SK-N-SH (cell line): ENCODE measurements at regions not wholly inside any gene's neighbourhood (a gene's known extent, or its start where the extent isn't known, plus 50 kb on each side); places are given as distances from the start of the nearest gene placed in this dataset.

Source experiments
- CTCF ChIA-PET: fragments of 300-600, 350-600 bp; formaldehyde crosslinking; extraction: SDS; loops from one replicate; lab custom pipeline; 2021; lab: Yijun Ruan, JAX
- POLR2A ChIA-PET: fragments of 350-600 bp; sonication (Branson Sonifier 250); formaldehyde crosslinking; extraction: SDS; loops from one replicate; lab custom pipeline; 2020; ENCODE audit warnings: antibody characterized with exemption, inconsistent platforms; lab: Yijun Ruan, JAX
- DNase-seq: peaks from one replicate; pipeline ENCODE4 v3.0.0; 2012
- H2AFZ ChIP-seq: fragments of 200-600 bp; sonication (generic); 2 replicates; pipeline ENCODE4 v1.8.1; 2016; ENCODE audit warnings: antibody characterized with exemption, mild to moderate bottlenecking, low read depth
- H3F3A ChIP-seq: fragments of 200-600 bp; sonication (generic); replicated peaks from 2 replicates; pipeline ENCODE3; 2016; ENCODE audit warnings: antibody characterized with exemption, mild to moderate bottlenecking; ENCODE audit not compliant: insufficient read depth
- H3K27ac ChIP-seq, 2 experiments: fragments of 200-500 bp in 1 of 2; fragments of 200-600 bp in 1 of 2; sonication (Bioruptor generic) in 1 of 2; sonication (generic), shearing (Covaris generic) in 1 of 2; 2 replicates each; pipeline versions ENCODE4 v1.5.1 to v1.6.1; 2014 to 2016; ENCODE audit warnings: low read depth in 2 of 2, inconsistent platforms in 1 of 2, low read length in 1 of 2, mild to moderate bottlenecking in 1 of 2, mixed read lengths in 1 of 2
- H3K27me3 ChIP-seq: fragments of 200-600 bp; sonication (generic), shearing (Covaris generic); 2 replicates; pipeline ENCODE4 v1.6.1; 2016; ENCODE audit warnings: mixed run types; ENCODE audit not compliant: insufficient read depth
- H3K36me3 ChIP-seq, 2 experiments: fragments of 200-500 bp in 1 of 2; fragments of 200-600 bp in 1 of 2; sonication (Bioruptor generic) in 1 of 2; sonication (generic) in 1 of 2; replicated peaks in 1 of 2; 2 replicates each; pipeline versions ENCODE3 to v1.5.1; 2014 to 2016; ENCODE audit warnings: low read length in 1 of 2, mild to moderate bottlenecking in 1 of 2; ENCODE audit not compliant: insufficient read depth in 2 of 2, control insufficient read depth in 1 of 2
- H3K4me1 ChIP-seq, 2 experiments: fragments of 200-500 bp in 1 of 2; fragments of 200-600 bp in 1 of 2; sonication (Bioruptor generic) in 1 of 2; sonication (generic), shearing (Covaris generic) in 1 of 2; 2 replicates each; pipeline versions ENCODE4 v1.5.1 to v1.6.1; 2014 to 2016; ENCODE audit warnings: low read depth in 1 of 2, low read length in 1 of 2, mixed run types in 1 of 2; ENCODE audit not compliant: insufficient read depth in 2 of 2, control insufficient read depth in 1 of 2
- H3K4me2 ChIP-seq: fragments of 200-600 bp; sonication (generic), shearing (Covaris generic); 2 replicates; pipeline ENCODE4 v1.6.1; 2017; ENCODE audit warnings: mixed run types
- H3K4me3 ChIP-seq, 2 experiments: fragments of 200-500 bp in 1 of 2; fragments of 200-600 bp in 1 of 2; sonication (Bioruptor generic) in 1 of 2; sonication (generic), shearing (Covaris generic) in 1 of 2; 2 replicates each; pipeline versions ENCODE4 v1.5.1 to v1.8.1; 2014 to 2016; ENCODE audit warnings: low read depth in 2 of 2, inconsistent platforms in 1 of 2, low read length in 1 of 2, mild to moderate bottlenecking in 1 of 2, mixed read lengths in 1 of 2, moderate library complexity in 1 of 2
- H3K79me2 ChIP-seq: fragments of 200-600 bp; sonication (generic); 2 replicates; pipeline ENCODE4 v1.8.1; 2017; ENCODE audit warnings: mild to moderate bottlenecking; ENCODE audit not compliant: insufficient read depth
- H3K9ac ChIP-seq: fragments of 200-600 bp; sonication (generic); 2 replicates; pipeline ENCODE4 v1.6.1; 2017; ENCODE audit warnings: mixed run types
- H3K9me2 ChIP-seq: fragments of 200-600 bp; sonication (generic); 2 replicates; pipeline ENCODE4 v1.6.1; 2017; ENCODE audit warnings: mixed run types
- H3K9me3 ChIP-seq: fragments of 200-600 bp; sonication (generic); 2 replicates; pipeline ENCODE4 v1.6.1; 2017; ENCODE audit warnings: mixed run types, mild to moderate bottlenecking, moderate library complexity
- H4K20me1 ChIP-seq: fragments of 200-600 bp; sonication (generic); 2 replicates; pipeline ENCODE4 v1.6.1; 2017; ENCODE audit warnings: mild to moderate bottlenecking, mixed run types; ENCODE audit not compliant: insufficient read depth
- ELF1 ChIP-seq: IDR thresholded peaks from 2 replicates; pipeline ENCODE4 v1.4.0; 2012
- EP300 ChIP-seq, 2 experiments: IDR thresholded peaks; 2 replicates each; pipeline versions ENCODE4 v1.4.0 to v1.6.1; 2012; ENCODE audit warnings: borderline replicate concordance in 1 of 2, low read depth in 1 of 2, low read length in 1 of 2
- FOSL2 ChIP-seq: IDR thresholded peaks from 2 replicates; pipeline ENCODE4 v1.4.0; 2012; ENCODE audit warnings: low read depth, mild to moderate bottlenecking, moderate library complexity, borderline replicate concordance
- FOXJ3 ChIP-seq: sonication (generic); formaldehyde crosslinking; IDR thresholded peaks from 2 replicates; pipeline ENCODE4 v1.5.1; 2020; ENCODE audit warnings: mild to moderate bottlenecking, missing genetic modification reagents
- GATA2 ChIP-seq: sonication (generic); formaldehyde crosslinking; IDR thresholded peaks from 2 replicates; pipeline ENCODE4 v1.5.0; 2020; ENCODE audit warnings: mild to moderate bottlenecking, missing genetic modification reagents
- JUND ChIP-seq: IDR thresholded peaks from 2 replicates; pipeline ENCODE4 v1.4.0; 2012
- MXI1 ChIP-seq: IDR thresholded peaks from 2 replicates; pipeline ENCODE4 v1.6.1; 2012; ENCODE audit warnings: mild to moderate bottlenecking, low read depth, low read length, improper control_type of control experiment
- NFIC ChIP-seq: IDR thresholded peaks from 2 replicates; pipeline ENCODE4 v1.4.0; 2012; ENCODE audit warnings: borderline replicate concordance
- POLR2AphosphoS5 ChIP-seq: IDR thresholded peaks from 2 replicates; pipeline ENCODE4 v1.6.1; 2012; ENCODE audit warnings: low read depth, low read length
- RAD21 ChIP-seq: IDR thresholded peaks from 2 replicates; pipeline ENCODE4 v1.6.1; 2012; ENCODE audit warnings: mild to moderate bottlenecking, low read length
- RXRA ChIP-seq: IDR thresholded peaks from 2 replicates; pipeline ENCODE4 v1.4.0; 2012; ENCODE audit warnings: low read depth, mild to moderate bottlenecking, borderline replicate concordance
- SIN3A ChIP-seq: IDR thresholded peaks from 2 replicates; pipeline ENCODE4 v1.6.1; 2012; ENCODE audit warnings: low read depth, mild to moderate bottlenecking, low read length, moderate library complexity, borderline replicate concordance
- SMC3 ChIP-seq: IDR thresholded peaks from 2 replicates; pipeline ENCODE4 v1.6.1; 2012; ENCODE audit warnings: low read depth, low read length, improper control_type of control experiment
- TCF12 ChIP-seq: IDR thresholded peaks from 2 replicates; pipeline ENCODE4 v1.4.0; 2012
- WGBS: methylation state at CpG from one replicate; pipeline ENCODE4 v1.1.6; 2017; ENCODE audit warnings: low lambda C conversion rate; 5-methylcytosine and 5-hydroxymethylcytosine counted together
- TF ChIP-seq, protein P1 (sequence below): IDR thresholded peaks from 2 replicates; pipeline ENCODE4 v1.4.0; 2012; ENCODE audit warnings: low read depth, borderline replicate concordance
- TF ChIP-seq, protein P2 (sequence below): IDR thresholded peaks from 2 replicates; pipeline ENCODE4 v1.4.0; 2012; ENCODE audit warnings: low read depth
- TF ChIP-seq, protein P3 (sequence below): fragments of 150-350 bp; IDR thresholded peaks from 2 replicates; pipeline ENCODE4 v1.6.1; 2017; ENCODE audit warnings: antibody characterized with exemption, low read length, low read depth, borderline replicate concordance
- TF ChIP-seq, protein P4 (sequence below): fragments of 200-600 bp; sonication (generic); IDR thresholded peaks from 2 replicates; pipeline ENCODE4 v1.6.1; 2017; ENCODE audit warnings: antibody characterized with exemption, mild to moderate bottlenecking, moderate library complexity

DNA sequence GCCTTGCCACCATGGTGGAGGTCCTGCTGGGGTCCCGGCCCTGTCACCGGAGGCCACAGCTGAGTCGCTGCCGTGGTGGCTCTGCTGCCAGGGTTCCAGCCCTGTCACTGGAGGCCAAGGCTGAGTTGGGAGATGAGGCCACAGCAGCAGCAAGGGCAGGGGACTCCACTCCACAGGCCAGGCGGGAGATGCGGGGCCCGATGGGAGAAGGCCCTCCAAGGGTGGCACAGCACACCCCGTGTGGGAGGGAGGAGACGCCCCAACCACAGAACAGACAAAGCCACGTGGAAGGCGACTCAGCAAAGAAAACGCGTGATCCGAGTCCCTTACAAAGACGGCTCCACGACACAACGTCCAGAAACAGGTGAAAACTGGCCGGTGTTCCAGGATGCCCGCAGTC, 159.3 kb downstream of the BRD1 start:
- POLR2A ChIA-PET, result no interaction called here
- H3K9me2 ChIP-seq, result no peaks in the 10 kb centered on the region
- no peaks in the 10 kb centered on the region for H3K36me3 ChIP-seq
- H3K9me3 ChIP-seq, result no peaks in the 10 kb centered on the region
- no peaks in the 10 kb centered on the region for H3K79me2 ChIP-seq
- H3K27me3 ChIP-seq, result peaks cover 11% of the 10 kb centered on the region; the same call in 1 of the 2 replicates
- WGBS, result 52% methylated on average over 16 of the region's 19 CpGs
- no peak overlapping the region for H3K27ac ChIP-seq
- H3K9ac ChIP-seq, result no peak overlapping the region
- DNase-seq, result no peak
- CTCF ChIA-PET, result no interaction called here
- no peak overlapping the region for H2AFZ ChIP-seq
- H3K4me2 ChIP-seq, result no peak overlapping the region
- no peak overlapping the region for H3K4me3 ChIP-seq
- H3K4me1 ChIP-seq, result no peaks in the 10 kb centered on the region; a peak in 1 of 4 replicates
- no peaks in the 10 kb centered on the region for H3F3A ChIP-seq
- no peaks in the 10 kb centered on the region for H4K20me1 ChIP-seq
- TF ChIP-seq JUND (no peak), POLR2AphosphoS5 (no peak), RAD21 (no peak), EP300 (IDR thresholded peaks at IDR 0.05; ENCODE audit: borderline replicate concordance in 1 of 2, low read depth in 1 of 2, low read length in 1 of 2) (no peak), FOXJ3 (CRISPR knock-in tag) (no peak)
- TF ChIP-seq, protein P1, sequence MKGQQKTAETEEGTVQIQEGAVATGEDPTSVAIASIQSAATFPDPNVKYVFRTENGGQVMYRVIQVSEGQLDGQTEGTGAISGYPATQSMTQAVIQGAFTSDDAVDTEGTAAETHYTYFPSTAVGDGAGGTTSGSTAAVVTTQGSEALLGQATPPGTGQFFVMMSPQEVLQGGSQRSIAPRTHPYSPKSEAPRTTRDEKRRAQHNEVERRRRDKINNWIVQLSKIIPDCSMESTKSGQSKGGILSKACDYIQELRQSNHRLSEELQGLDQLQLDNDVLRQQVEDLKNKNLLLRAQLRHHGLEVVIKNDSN, result no peak
- TF ChIP-seq, all 33 proteins: peak for 0

DNA sequence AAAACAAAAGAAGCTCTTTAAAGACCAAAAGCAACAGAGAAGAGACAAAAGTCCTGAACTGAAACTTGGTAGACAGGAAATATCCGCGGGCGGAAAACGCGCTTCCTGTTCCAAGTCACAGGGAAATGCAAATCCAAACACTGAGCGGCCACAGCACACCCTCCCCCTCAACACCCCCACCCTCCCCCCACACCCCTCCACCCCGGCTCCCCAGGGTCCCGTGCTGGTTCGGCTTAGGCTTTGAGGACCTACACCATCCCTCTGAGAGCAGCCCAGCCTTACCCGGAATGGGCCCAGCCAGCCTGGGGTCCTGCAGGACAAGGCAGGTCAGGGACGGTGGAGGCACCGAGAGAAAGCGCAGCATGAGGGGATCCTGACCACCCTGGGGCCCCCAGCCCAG, 160.4 kb downstream of the BRD1 start:
- Histone ChIP-seq H2AFZ (no peak overlapping the region), H3K9me3 (no peaks in the 10 kb centered on the region), H3K27ac (no peak overlapping the region), H3K36me3 (no peaks in the 10 kb centered on the region), H4K20me1 (no peaks in the 10 kb centered on the region), H3K9me2 (no peaks in the 10 kb centered on the region), H3K9ac (no peak overlapping the region), H3F3A (no peaks in the 10 kb centered on the region), H3K79me2 (no peaks in the 10 kb centered on the region), H3K4me3 (no peak overlapping the region), H3K4me2 (no peak overlapping the region), H3K27me3 (peaks cover 11% of the 10 kb centered on the region; the same call in 1 of the 2 replicates), H3K4me1 (no peaks in the 10 kb centered on the region; a peak in 1 of 4 replicates)
- ChIA-PET POLR2A (no interaction called here), CTCF (no interaction called here)
- TF ChIP-seq NFIC (no peak), MXI1 (no peak), JUND (no peak), ELF1 (no peak), RXRA (no peak), FOSL2 (no peak), TCF12 (no peak), SIN3A (no peak), SMC3 (no peak), RAD21 (no peak), GATA2 (CRISPR knock-in tag) (no peak), POLR2AphosphoS5 (no peak)
- TF ChIP-seq, protein P2, sequence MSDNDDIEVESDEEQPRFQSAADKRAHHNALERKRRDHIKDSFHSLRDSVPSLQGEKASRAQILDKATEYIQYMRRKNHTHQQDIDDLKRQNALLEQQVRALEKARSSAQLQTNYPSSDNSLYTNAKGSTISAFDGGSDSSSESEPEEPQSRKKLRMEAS, result no peak
- TF ChIP-seq, protein P3, sequence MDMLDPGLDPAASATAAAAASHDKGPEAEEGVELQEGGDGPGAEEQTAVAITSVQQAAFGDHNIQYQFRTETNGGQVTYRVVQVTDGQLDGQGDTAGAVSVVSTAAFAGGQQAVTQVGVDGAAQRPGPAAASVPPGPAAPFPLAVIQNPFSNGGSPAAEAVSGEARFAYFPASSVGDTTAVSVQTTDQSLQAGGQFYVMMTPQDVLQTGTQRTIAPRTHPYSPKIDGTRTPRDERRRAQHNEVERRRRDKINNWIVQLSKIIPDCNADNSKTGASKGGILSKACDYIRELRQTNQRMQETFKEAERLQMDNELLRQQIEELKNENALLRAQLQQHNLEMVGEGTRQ, result no peak
- TF ChIP-seq, protein P4, sequence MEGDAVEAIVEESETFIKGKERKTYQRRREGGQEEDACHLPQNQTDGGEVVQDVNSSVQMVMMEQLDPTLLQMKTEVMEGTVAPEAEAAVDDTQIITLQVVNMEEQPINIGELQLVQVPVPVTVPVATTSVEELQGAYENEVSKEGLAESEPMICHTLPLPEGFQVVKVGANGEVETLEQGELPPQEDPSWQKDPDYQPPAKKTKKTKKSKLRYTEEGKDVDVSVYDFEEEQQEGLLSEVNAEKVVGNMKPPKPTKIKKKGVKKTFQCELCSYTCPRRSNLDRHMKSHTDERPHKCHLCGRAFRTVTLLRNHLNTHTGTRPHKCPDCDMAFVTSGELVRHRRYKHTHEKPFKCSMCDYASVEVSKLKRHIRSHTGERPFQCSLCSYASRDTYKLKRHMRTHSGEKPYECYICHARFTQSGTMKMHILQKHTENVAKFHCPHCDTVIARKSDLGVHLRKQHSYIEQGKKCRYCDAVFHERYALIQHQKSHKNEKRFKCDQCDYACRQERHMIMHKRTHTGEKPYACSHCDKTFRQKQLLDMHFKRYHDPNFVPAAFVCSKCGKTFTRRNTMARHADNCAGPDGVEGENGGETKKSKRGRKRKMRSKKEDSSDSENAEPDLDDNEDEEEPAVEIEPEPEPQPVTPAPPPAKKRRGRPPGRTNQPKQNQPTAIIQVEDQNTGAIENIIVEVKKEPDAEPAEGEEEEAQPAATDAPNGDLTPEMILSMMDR, result no peak
- DNase-seq, result no peak
- WGBS, result 86% methylated on average over 7 of the region's 13 CpGs
